Fibroblast of pulmonary artery (primary cell): ENCODE measurements at regions not wholly inside any gene's neighbourhood (a gene's known extent, or its start where the extent isn't known, plus 50 kb on each side); places are given as distances from the start of the nearest gene placed in this dataset.

Experiments
- DNase-seq: peaks from one replicate; pipeline ENCODE4 v3.0.0-alpha.2; 2010; ENCODE audit warnings: low read depth
- H3K4me3 ChIP-seq: replicated peaks from 2 replicates; pipeline ENCODE4 v1.5.1; 2011; ENCODE audit warnings: low read depth, mild to moderate bottlenecking, control low read depth, low read length, moderate library complexity
- CTCF ChIP-seq: IDR thresholded peaks from 2 replicates; pipeline ENCODE4 v1.5.1; 2011; ENCODE audit warnings: mild to moderate bottlenecking, control low read depth, low read length, inconsistent platforms; ENCODE audit errors: missing control alignments

DNA sequence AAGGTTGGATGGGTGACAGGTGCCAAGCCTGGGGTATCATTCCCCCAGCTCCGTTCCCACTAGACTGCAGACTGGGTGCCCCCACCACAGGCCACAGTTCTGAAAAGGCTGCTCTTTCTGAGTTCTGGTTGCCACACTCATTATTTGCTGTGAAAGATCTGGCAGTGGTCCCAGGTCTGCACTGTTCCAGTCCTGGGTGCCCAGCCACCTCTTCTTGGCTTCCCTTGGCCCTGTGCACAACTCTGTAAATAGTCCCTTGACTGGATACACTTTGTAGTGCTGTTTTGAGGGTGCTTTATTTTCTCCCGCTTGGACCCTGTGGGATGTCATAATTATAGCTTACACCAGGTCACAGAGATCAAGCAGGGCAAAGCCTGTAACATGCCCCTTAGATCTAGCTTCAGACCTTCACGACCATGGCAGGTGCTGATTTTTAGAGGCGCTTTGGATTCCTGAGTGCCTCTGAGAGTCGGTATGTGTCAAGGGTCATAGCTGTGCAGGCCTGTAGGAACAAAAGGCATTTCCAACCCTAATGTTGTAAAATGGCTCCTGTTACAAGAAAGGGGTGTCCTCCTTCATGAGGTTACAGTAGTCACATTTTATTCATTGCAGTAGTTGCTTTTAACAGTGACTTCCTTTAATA lies 344.9 kb downstream of the ICE1 start:
- no peak for TF ChIP-seq CTCF
- H3K4me3 ChIP-seq: no peak overlapping the region
- no peak for DNase-seq

- no peak for DNase-seq
- H3K4me3 ChIP-seq: no peak overlapping the region
- no peak for TF ChIP-seq CTCF
Observed at GRCh38 chr5:5765066-5765850, 342.8 kb downstream of the ICE1 start.

DNA sequence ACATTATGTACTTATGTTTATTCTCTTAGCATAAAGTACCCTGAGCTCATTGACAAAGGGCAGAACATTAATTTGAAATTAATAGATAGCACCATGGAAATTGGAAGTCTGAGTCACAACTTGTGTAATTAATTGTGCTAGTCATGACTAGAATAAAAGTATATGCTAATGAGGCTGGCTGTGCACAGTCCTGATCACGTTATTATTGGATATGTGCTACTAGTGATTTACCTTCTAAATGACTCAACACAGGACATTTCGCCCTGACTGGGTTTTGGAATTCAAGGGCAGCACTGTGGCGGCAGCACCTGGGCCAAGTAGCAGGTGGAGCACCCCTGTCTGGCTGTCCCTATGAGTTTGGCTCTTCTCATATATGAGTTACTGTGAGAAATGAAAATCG lies 341.8 kb downstream of the ICE1 start:
- no peak for DNase-seq
- H3K4me3 ChIP-seq: no peak overlapping the region
- no peak for TF ChIP-seq CTCF

GRCh38 chr5:5756762-5757161 lies 334.3 kb downstream of the ICE1 start:
- H3K4me3 ChIP-seq: no peak overlapping the region
- TF ChIP-seq CTCF: no peak
- no peak for DNase-seq

DNA sequence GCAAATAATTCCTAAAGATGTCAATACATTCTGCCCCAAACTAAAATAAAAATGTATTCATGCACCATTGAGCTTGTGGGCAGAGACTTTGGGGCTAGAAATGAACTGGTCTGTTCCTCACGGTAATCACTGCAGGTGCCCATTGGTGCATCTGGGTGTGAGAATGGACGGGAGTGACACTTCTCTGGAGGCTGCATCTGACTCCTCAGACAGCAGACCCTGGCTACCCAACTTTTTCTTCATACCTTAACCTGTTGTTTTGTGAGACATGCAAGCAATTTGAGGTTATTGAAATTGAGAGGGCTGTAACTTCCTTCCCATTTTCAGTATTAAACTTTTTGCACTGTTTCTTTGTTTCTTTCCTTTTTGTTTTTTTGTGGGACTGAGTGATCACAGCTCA lies 333.4 kb downstream of the ICE1 start:
- H3K4me3 ChIP-seq: no peak overlapping the region
- no peak for DNase-seq
- no peak for TF ChIP-seq CTCF

DNA sequence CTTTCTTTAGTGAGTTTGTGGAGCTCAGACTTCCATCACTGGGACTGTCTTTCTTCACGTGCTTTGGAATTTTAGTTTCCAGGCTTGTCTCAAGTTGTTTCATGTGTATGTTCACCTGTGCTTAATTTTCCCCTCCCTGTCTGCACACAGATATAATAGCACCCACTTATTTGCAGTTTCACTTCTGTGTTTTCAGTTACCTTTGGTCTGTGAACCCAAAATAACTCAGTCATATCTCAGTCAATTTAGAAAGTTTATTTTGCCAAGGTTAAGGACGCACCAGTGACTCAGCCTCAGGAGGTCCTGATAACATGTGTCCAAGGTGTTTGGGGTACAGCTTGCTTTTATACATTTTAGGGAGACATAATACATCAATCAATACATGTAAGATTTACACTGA lies 330.4 kb downstream of the ICE1 start:
- no peak for DNase-seq
- no peak for TF ChIP-seq CTCF
- no peak overlapping the region for H3K4me3 ChIP-seq

DNA sequence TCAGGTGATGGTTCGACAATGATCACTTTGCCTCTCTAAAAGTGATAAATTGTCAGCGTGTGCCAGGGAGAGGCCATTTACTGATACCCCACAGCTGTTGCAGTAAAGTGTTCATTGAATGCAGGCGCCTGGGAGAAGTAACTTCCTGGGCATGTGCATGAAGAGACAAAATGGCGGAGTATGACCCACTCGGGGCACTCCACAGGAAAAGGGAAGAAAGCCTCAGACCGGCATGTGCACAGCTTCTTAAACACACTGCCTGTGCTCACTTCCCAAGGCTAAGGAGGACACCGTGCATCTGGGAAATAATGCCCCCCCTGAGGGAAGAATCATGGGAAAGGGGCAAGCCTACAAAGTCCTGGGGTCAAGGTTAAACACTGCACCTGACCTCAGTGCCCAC lies 329.5 kb downstream of the ICE1 start:
- no peak overlapping the region for H3K4me3 ChIP-seq
- DNase-seq: no peak
- no peak for TF ChIP-seq CTCF
